H9 (cell line): ENCODE measurements at regions not wholly inside any gene's neighbourhood (a gene's known extent, or its start where the extent isn't known, plus 50 kb on each side); places are given as distances from the start of the nearest gene placed in this dataset.

ENCODE experiments used
- DNase-seq: peaks from one replicate; pipeline ENCODE4 v3.0.0-alpha.2; 2017
- H2AFZ ChIP-seq: one replicate; pipeline ENCODE4 v1.6.1; 2013; ENCODE audit warnings: mild to moderate bottlenecking, low read length, control low read depth, moderate library complexity
- H2AK5ac ChIP-seq: 2 replicates; pipeline ENCODE4 v1.6.1; 2013; ENCODE audit warnings: low read length, control low read depth, mixed read lengths; ENCODE audit not compliant: insufficient read length
- H2BK120ac ChIP-seq: one replicate; pipeline ENCODE4 v1.6.1; 2013; ENCODE audit warnings: low read depth, mild to moderate bottlenecking, low read length, control low read depth, inconsistent platforms; ENCODE audit not compliant: poor library complexity, severe bottlenecking
- H2BK12ac ChIP-seq: 2 replicates; pipeline ENCODE4 v1.6.1; 2013; ENCODE audit warnings: low read length, control low read depth, mixed read lengths, low read depth; ENCODE audit not compliant: insufficient read length
- H2BK15ac ChIP-seq: 2 replicates; pipeline ENCODE4 v1.6.1; 2013; ENCODE audit warnings: low read depth, low read length, control low read depth
- H2BK20ac ChIP-seq: one replicate; pipeline ENCODE4 v1.6.1; 2013; ENCODE audit warnings: low read depth, mild to moderate bottlenecking, low read length, control low read depth, inconsistent platforms; ENCODE audit not compliant: poor library complexity, severe bottlenecking
- H2BK5ac ChIP-seq: 2 replicates; pipeline ENCODE4 v1.6.1; 2013; ENCODE audit warnings: low read length, control low read depth, mixed read lengths; ENCODE audit not compliant: insufficient read length
- H3K14ac ChIP-seq: 2 replicates; pipeline ENCODE4 v1.6.1; 2013; ENCODE audit warnings: low read length, control low read depth; ENCODE audit not compliant: insufficient read depth
- H3K18ac ChIP-seq: 2 replicates; pipeline ENCODE4 v1.6.1; 2013; ENCODE audit warnings: low read depth, mild to moderate bottlenecking, mixed read lengths, low read length, control low read depth; ENCODE audit not compliant: insufficient read length
- H3K23ac ChIP-seq: 2 replicates; pipeline ENCODE4 v1.6.1; 2013; ENCODE audit warnings: low read length, control low read depth, mixed read lengths, low read depth; ENCODE audit not compliant: insufficient read length
- H3K23me2 ChIP-seq: 2 replicates; pipeline ENCODE4 v1.6.1; 2013; ENCODE audit warnings: low read depth, mild to moderate bottlenecking, mixed read lengths, low read length, control low read depth; ENCODE audit not compliant: insufficient read length, poor library complexity, severe bottlenecking
- H3K27ac ChIP-seq: 2 replicates; pipeline ENCODE4 v1.5.1; 2013; ENCODE audit warnings: low read length, control low read depth, mixed read lengths, low read depth; ENCODE audit not compliant: insufficient read length
- H3K27me3 ChIP-seq: 2 replicates; pipeline ENCODE4 v1.6.1; 2013; ENCODE audit warnings: low read length, control low read depth, inconsistent platforms; ENCODE audit not compliant: insufficient read depth
- H3K4ac ChIP-seq: 2 replicates; pipeline ENCODE4 v1.6.1; 2013; ENCODE audit warnings: low read depth, mild to moderate bottlenecking, control low read depth, inconsistent platforms, low read length, moderate library complexity
- H3K4me1 ChIP-seq: 2 replicates; pipeline ENCODE4 v1.6.1; 2013; ENCODE audit warnings: low read length, control low read depth, inconsistent platforms; ENCODE audit not compliant: insufficient read depth
- H3K4me2 ChIP-seq: 2 replicates; pipeline ENCODE4 v1.6.1; 2013; ENCODE audit warnings: low read length, control low read depth, mixed read lengths; ENCODE audit not compliant: insufficient read length, insufficient read depth
- H3K56ac ChIP-seq: 2 replicates; pipeline ENCODE4 v1.6.1; 2013; ENCODE audit warnings: low read depth, mild to moderate bottlenecking, mixed read lengths, low read length, control low read depth; ENCODE audit not compliant: insufficient read length
- H3K79me1 ChIP-seq: 2 replicates; pipeline ENCODE4 v1.6.1; 2013; ENCODE audit warnings: low read depth, mild to moderate bottlenecking, moderate library complexity, low read length, control low read depth, inconsistent platforms; ENCODE audit not compliant: insufficient read depth, poor library complexity, severe bottlenecking
- H3K79me2 ChIP-seq: 2 replicates; pipeline ENCODE4 v1.6.1; 2013; ENCODE audit warnings: low read length, control low read depth, inconsistent platforms; ENCODE audit not compliant: insufficient read depth
- H3K9ac ChIP-seq: 2 replicates; pipeline ENCODE4 v1.6.1; 2013; ENCODE audit warnings: low read length, control low read depth, mixed read lengths; ENCODE audit not compliant: insufficient read length; ENCODE audit errors: extremely low read depth
- H3K9me3 ChIP-seq: one replicate; pipeline ENCODE4 v1.6.1; 2013; ENCODE audit warnings: low read depth, low read length, inconsistent platforms; ENCODE audit not compliant: control insufficient read depth
- H3T11ph ChIP-seq: one replicate; pipeline ENCODE4 v1.6.1; 2013; ENCODE audit warnings: mild to moderate bottlenecking, low read length, control low read depth, inconsistent platforms
- H4K20me1 ChIP-seq: one replicate; pipeline ENCODE4 v1.6.1; 2013; ENCODE audit not compliant: control insufficient read depth, insufficient read length, insufficient read depth
- H4K5ac ChIP-seq: 2 replicates; pipeline ENCODE4 v1.6.1; 2013; ENCODE audit warnings: low read depth, mild to moderate bottlenecking, mixed read lengths, low read length, control low read depth; ENCODE audit not compliant: insufficient read length
- H4K8ac ChIP-seq: replicated peaks from 2 replicates; pipeline ENCODE4 v1.6.1; 2013; ENCODE audit warnings: low read length, control low read depth, mixed read lengths, low read depth; ENCODE audit not compliant: insufficient read length
- H4K91ac ChIP-seq: 2 replicates; pipeline ENCODE4 v1.6.1; 2013; ENCODE audit warnings: low read depth, mild to moderate bottlenecking, moderate library complexity, mixed read lengths, low read length, control low read depth; ENCODE audit not compliant: insufficient read length
- H3K27ac Mint-ChIP-seq, 3 experiments: 2 replicates in 2 of 3; 3 replicates in 1 of 3; pipeline ENCODE4 v1.8.0; 2020 to 2021; ENCODE audit warnings: mixed read lengths in 3 of 3, mild to moderate bottlenecking in 1 of 3, moderate library complexity in 1 of 3
- H3K27me3 Mint-ChIP-seq: 2 replicates; pipeline ENCODE4 v1.8.0; 2021; ENCODE audit warnings: low read depth, mild to moderate bottlenecking, moderate library complexity, mixed read lengths
- H3K36me3 Mint-ChIP-seq, 3 experiments: 2 replicates in 2 of 3; 3 replicates in 1 of 3; pipeline ENCODE4 v1.8.0; 2020 to 2021; ENCODE audit warnings: low read depth in 3 of 3, mixed read lengths in 3 of 3; ENCODE audit not compliant: insufficient read depth in 1 of 3
- H3K4me1 Mint-ChIP-seq, 2 experiments: 2 replicates each; pipeline ENCODE4 v1.8.0; 2020; ENCODE audit warnings: mixed read lengths in 2 of 2
- H3K4me3 Mint-ChIP-seq, 2 experiments: 2 replicates in 1 of 2; 3 replicates in 1 of 2; pipeline ENCODE4 v1.8.0; 2020 to 2021; ENCODE audit warnings: mild to moderate bottlenecking in 2 of 2, mixed read lengths in 2 of 2, moderate library complexity in 1 of 2
- H3K9me3 Mint-ChIP-seq, 2 experiments: 2 replicates in 1 of 2; 3 replicates in 1 of 2; pipeline ENCODE4 v1.8.0; 2020; ENCODE audit warnings: mild to moderate bottlenecking in 2 of 2, mixed read lengths in 2 of 2, moderate library complexity in 1 of 2
- CTCF ChIP-seq: fragments of 200-600 bp; sonication (generic); conservative IDR thresholded peaks from 3 replicates; pipeline ENCODE4 v1.8.0; 2021; ENCODE audit warnings: antibody characterized with exemption, mild to moderate bottlenecking
- WGBS: extraction: QIAGEN DNeasy Blood & Tissue Kit; methylation state at CpG from one replicate; pipeline ENCODE4 v1.1.7; 2013; ENCODE audit warnings: missing lambda C conversion rate, low lambda C conversion rate, mixed read lengths; ENCODE audit not compliant: insufficient read length; ENCODE audit errors: extremely low coverage; 5-methylcytosine and 5-hydroxymethylcytosine counted together

- H2BK15ac ChIP-seq, result no peak overlapping the region
- no CpG with 5 or more reads among the region's 1 CpG for WGBS
These were observed 291.4 kb downstream of the TGFB2 start for GRCh38 chr1:218636548-218636947.

More at GRCh38 chr1:218636548-218636947, 291.4 kb downstream of the TGFB2 start:
- H3K79me1 ChIP-seq, result no peaks in the 10 kb centered on the region
- H4K91ac ChIP-seq, result no peak overlapping the region
- H3K27ac ChIP-seq, result no peak overlapping the region
- no peak overlapping the region for H4K8ac ChIP-seq
- H2AFZ ChIP-seq, result no peak overlapping the region
- no peak overlapping the region for H2BK120ac ChIP-seq
- H3K4me3 Mint-ChIP-seq, result no peak overlapping the region
- H3K23me2 ChIP-seq, result no peaks in the 10 kb centered on the region
- no peak overlapping the region for H3K23ac ChIP-seq
- no peak overlapping the region for H3K18ac ChIP-seq
- no peak overlapping the region for H2AK5ac ChIP-seq
- H2BK12ac ChIP-seq, result no peak overlapping the region
- no peak overlapping the region for H3T11ph ChIP-seq
- H3K9me3 ChIP-seq, result no peaks in the 10 kb centered on the region
- no peak overlapping the region for H2BK20ac ChIP-seq
- no peak overlapping the region for H3K4me2 ChIP-seq
- H3K27me3 Mint-ChIP-seq, result no peaks in the 10 kb centered on the region
- no peak overlapping the region for H3K9ac ChIP-seq
- peaks cover 0 to 7% (median 4%) of the 10 kb centered on the region in 3 experiments; a peak in 4 of 7 replicates for H3K36me3 Mint-ChIP-seq
- peaks cover 4 to 9% of the 10 kb centered on the region in 2 experiments; a peak in 3 of 5 replicates for H3K9me3 Mint-ChIP-seq
- no peaks in the 10 kb centered on the region for H3K27me3 ChIP-seq
- TF ChIP-seq CTCF, result no peak
- no peak overlapping the region for H4K5ac ChIP-seq
- no peak for DNase-seq
- H3K4me1 ChIP-seq, result no peaks in the 10 kb centered on the region
- no peak overlapping the region for H3K56ac ChIP-seq
- peaks cover 7 to 14% of the 10 kb centered on the region in 2 experiments for H3K4me1 Mint-ChIP-seq
- no peak overlapping the region for H3K4ac ChIP-seq
- no peak overlapping the region for H3K14ac ChIP-seq
- H3K79me2 ChIP-seq, result no peaks in the 10 kb centered on the region
- H3K27ac Mint-ChIP-seq, result no peak overlapping the region
- H2BK5ac ChIP-seq, result no peak overlapping the region
- H4K20me1 ChIP-seq, result no peaks in the 10 kb centered on the region
